HG03575 (cell line): ENCODE measurements at regions not wholly inside any gene's neighbourhood (a gene's known extent, or its start where the extent isn't known, plus 50 kb on each side); places are given as distances from the start of the nearest gene placed in this dataset.
"Not testable (repeated sequence)": the region's sequence is repeated elsewhere in the genome, so short reads cannot be mapped to it uniquely, and the experiment has no call there.

ENCODE experiments used
- ATAC-seq: cut with Tn5 transposase; IDR thresholded peaks from one replicate; pipeline ENCODE4 v1.9.1; 2021; ENCODE audit not compliant: unreplicated experiment, insufficient number of reproducible peaks, low FRiP score; ENCODE audit errors: extremely low read depth

DNA sequence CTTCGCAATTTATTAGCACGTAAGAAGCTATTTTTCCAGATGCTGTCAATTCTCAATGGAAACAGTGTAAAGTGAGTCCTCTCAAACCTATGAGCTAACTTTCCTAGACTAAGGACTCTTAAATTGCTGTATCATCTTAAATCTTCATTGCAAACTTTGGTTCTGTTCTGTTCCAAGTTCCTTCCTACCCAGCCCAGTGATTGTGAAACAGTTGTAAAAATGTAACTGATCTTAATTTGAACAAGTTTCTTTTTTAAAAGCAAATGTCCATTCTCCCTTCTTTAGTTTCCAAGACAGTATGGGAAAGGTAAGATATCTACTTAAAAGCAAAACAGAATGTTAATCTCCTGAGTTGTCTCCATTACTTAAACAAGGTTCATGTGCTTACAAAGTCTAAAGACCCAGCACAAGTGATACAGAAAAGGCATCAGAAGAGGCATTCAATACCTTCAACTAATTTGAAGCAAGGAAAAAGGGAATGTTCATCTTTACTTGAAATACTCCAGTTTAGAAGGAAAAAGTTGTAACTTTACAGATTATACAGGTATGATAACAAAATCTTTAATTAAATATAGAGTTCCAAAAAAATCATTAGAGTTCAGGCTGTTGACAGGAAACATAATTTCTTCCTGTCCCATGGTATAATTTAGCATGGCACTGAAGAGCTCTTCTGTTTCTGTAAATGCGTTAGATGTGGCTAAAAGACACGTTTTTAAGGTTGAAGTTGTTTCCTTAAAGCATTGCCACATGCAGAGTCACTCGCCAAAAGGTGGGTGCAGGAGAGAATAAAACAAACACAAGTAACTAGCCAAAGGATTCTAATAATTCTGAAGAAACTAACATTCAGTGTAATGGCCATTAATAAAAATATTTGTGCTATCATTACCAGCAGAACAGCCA, 101.5 kb upstream of the USP15 start:
- no peak for ATAC-seq

DNA sequence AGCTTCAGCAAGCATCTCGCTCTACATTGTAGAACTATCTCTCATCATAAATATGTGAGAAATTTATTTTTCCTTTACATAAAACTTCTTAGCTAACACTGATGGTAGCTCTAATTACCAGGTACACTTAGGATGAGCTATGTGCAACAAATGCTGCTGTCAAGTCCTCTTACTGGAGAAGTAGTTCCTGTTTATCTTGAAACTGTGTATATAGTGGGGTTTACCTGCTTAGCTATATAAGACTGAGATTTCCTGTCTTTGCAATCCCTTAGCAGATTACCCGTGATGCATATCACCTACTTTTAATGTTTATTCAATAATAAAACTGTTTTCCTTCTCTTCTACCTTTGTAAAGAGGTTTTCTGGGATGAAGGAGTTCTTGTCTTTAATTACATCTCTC, 98.0 kb upstream of the USP15 start:
- ATAC-seq, result no peak

DNA sequence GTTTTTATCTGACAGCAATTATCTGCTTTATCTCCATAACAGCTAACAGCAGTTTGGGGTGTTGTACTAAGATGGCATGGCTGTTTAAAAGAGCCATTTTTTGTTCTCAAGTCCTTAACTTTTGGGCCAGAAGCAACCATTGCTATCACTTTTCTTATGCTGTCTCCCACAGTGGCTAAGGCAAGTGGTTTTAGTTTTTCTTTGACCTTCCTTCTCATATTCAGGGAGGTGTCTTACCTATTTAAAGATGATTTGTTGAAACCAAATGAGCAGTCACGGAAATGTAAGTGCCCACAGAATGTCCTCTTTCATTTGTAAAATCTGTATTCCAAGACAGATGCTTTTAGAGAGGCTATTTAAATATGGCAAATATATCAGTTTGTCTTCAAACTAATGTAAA, 96.8 kb upstream of the USP15 start:
- no peak for ATAC-seq

DNA sequence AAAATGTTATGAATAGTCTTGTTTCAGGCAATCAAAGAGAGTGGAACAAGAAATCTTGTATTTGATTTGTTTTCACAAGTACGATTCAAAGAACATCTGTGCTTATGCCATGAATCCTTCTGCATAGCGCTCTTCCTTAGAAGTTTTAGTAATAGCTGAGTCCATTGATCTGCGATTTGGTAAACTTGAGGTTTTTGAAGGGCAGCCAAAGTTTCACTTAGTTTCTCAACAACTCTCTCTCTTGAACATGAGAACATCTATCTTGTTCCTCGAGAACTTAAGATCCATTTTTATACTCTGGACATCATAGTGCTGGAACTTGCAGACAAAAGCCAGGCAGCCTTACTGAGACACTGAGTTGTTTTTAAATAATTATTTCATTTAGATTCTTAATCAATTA, 96.2 kb upstream of the USP15 start:
- ATAC-seq, result no peak

DNA sequence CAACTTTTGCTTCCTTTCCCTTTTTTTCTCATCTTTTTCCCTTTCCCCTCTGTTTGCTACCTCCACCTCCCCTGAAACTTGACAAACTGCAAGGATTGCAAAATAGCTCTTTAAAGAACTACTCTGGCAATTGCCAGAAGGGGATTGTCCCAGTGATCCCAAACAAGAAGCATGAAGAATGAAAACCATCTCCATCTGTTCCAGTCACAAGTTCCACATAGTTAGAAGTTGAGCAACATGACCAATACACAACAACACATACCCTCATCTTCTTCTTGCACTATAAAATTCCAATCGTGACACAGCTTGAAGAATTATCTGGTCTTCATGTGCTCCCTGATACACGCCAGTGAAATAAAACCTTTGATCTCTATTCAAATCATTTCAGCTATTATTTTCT, 93.7 kb upstream of the USP15 start:
- ATAC-seq, result no peak

DNA sequence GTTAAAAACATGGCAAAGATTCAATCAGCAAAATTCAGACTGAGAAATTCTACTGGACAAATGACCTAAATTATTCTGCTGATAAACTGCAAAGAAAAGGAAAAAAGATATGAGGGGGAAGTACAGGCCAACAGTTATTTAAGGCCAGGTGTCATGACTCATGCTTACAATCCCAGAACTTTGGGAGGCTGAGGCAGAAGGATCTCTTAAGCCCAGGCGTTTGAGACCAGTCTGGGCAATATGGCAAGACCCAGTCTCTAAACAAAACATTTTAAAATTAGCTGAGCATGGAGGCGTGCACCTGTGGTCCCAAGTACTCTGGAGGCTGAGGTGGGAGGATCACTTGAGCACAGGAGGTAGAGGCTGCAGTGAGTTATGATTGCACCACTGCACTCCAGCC, 91.8 kb upstream of the USP15 start:
- no peak for ATAC-seq

DNA sequence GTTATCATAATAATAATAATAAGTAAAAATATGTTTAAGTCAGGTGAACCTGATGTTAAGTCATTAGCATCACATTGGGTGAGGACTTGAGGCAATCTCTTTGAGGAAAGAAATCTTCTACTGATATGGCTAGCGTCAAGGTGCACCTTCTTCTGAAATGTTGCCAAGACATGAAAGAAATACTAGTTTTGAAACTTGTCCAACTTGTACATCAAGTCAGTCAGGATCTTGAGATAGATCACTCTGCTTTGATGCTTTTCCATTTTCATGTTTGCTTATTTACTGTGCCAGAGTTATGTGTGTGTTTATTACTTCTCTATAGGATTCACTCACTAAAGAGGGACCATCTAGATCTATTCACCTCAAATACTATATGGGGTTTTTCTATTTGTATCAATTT, 90.0 kb upstream of the USP15 start:
- no peak for ATAC-seq

DNA sequence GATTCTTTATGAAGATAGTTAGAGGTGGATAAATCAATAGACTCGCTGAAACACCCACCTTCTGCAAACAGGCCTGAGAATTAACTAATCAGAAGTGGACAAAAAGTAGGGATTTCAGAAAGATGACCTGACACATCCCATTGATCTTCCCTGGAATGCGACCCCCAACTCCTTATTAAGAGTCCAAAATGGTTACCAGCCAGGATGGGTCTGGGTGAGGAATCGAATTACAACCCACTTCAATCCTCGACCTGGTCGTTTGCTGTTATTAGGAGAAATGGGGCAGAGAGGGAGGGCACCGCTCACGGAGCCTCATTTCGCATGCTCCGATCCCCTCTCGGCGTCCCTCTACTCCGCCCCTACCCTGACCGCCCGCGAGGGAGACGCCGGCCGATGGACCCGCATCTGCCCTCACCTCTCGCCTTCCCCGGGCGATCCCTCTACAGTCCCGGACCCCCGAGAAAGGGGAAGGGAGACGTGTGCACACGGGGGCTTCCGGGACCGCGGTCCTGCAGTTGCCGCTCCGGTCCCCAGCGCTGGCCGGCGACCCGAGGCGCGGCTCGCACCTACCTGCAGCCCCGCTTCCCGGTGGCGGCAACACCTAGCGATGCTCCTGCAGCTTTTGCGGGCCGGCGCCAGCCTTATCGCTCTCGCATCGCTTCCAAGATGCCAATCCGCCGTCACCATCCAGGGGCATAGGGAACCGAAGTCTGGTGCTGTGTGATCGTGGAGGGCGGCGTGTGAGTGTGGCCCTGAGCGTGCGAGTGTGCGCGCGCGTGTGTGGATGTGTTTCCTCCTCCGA, 69.3 kb upstream of the USP15 start:
- no peak for ATAC-seq

DNA sequence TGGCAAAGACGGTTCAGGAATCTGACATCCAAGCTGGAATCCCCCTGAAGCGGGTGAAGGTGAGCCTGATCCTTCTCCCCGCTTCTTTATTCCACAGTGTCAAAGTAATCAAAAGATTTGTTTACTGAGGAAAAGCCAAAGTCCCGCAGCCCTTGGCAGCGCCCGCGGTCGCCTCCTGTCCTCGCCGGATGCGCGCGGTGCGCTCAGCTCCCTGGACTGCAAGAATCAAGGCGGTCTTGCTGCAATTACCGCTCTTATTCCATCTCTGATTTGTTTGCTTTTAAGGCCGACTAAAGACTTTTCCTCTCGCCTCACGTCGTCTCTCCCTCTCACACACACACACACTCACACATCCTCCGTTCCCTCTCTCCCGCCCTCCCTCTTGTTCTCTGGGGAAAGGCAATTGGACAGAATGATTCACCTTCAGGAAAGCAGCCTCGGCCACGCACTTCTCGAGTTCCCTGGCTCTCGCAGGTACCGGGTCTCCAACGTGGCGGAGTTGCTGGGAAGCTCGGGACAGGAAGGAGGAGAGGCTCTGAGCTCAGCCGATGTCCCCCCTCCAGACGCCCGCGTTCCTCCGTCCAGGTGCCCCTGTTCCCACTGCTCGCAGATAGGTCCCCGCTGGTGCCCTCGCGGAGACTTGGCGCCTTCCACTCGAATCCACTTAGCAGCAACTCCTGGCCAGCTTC, 68.6 kb upstream of the USP15 start:
- no peak for ATAC-seq

DNA sequence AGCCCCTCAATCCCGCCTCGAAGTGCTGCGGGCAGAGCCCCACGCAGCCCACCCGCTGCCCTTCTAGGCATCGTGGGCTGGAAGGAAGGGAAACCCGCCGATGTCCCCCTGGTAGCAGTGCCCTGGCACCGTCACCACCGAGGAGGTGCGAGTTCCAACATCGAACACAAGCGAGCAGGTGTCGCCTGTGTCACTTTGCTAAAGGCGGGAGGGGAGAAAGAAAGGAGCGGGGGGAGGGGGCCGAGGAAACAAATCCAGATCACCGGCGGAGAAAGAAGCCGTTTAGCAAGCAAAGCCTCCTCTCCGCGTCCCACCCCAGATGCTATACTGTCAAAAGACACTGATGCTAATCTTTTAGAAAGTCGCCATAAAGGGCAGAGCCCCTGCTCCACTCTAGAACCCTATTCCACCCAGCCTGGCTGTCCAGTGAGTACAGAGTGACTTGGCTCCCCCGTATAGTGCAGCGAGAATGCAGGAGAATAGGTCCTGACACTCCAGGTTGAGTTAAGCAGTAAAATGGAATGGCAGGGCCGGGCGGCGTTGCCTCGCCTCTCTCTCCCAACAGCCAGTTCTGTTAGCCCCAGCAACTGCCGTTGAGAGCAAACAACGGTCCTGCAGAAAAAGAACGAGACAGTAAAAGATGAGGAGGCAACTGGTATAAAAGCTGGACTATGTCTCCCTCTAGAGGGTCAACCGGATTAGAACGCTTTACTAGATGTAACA, 67.9 kb upstream of the USP15 start:
- peak; percentile 88 for ATAC-seq

DNA sequence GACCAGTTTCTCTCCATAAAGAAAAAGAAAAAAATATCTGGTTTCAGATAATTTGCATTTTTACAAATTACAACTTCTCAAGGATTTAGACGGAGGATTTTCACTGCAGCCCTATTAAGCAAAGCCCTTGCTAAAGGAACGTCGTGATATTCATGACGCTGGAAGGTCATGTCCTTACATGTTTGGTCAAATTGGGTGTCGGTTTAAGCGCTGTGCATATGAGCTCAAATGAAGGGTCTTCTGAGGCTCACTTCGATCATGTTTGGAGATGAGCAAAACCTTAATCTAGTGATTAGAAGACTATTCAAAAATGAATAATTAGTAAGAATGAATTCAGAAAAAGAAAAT, 67.3 kb upstream of the USP15 start:
- peak; percentile 13 for ATAC-seq

DNA sequence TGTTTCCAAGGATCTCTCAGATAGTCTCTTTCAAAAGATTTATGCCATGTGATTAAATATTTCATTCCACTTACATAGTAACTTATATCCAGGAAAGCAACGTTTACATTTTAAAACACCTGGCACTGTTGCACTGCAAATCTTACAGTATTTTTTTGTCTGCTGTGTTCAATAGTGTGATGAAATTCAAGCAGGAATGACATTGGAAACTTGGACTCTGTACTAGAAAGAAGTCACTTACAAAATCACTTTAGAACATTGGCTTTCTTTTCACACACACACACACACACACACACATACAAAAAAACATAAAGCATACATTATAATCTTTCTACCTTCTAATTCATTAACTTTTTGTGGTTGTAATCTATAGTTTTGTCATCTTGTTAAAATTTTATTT, 66.2 kb upstream of the USP15 start:
- ATAC-seq, result no peak

DNA sequence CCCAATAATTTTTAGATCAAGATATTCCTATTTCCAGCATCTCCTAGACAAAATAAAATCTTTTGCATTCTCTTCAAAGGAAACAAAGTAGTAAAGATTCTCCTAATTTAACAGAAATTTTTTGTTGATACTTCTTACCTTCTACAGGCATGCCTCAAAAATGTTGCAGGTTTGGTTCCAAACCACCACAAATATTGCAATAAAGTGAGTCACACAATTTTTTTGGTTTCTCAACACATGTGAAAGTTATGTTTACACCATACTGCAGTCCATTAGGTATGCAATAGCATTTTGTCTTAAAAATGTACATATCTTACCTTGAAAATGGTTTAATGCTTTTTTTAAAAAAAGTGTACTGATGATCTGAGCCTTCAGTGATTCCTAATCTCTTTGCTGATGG, 65.6 kb upstream of the USP15 start:
- ATAC-seq, result no peak

DNA sequence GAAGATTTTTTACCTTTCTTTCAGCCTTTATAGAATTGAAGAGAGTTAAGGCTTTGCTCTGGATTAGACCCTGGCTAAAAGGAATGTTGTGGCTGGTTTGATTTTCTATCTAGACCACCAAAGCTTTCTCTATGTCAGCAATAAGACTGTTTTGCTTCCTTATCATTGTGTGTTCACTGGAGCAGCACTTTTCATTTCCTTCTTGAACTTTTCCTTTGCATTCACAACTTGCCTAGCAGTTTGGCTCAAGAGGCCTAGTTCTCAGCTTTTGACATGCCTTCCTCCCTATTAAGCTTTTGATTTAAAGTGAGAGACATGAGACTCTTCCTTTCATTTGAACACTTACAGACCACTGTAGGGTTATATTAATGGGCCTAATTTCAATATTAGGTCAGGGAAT, 64.1 kb upstream of the USP15 start:
- ATAC-seq, result no peak

DNA sequence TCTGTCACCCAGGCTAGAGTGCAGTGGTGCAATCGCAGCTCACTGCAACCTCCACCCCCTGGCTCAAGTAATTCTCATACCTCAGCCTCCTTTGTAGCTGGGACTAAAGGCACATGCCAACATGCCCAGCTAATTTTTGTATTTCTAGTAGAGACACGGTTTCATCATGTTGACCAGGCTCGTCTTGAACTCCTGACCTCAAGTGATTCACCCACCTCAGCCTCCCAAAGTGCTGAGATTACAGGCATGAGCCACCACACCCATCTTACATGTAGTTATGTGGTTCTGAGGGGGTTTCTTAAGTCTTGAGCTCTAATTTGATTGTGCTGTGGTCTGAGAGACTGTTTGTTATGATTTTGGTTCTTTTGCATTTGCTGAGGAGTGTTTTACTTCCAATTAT, 57.3 kb upstream of the USP15 start:
- ATAC-seq, result not testable (repeated sequence)

DNA sequence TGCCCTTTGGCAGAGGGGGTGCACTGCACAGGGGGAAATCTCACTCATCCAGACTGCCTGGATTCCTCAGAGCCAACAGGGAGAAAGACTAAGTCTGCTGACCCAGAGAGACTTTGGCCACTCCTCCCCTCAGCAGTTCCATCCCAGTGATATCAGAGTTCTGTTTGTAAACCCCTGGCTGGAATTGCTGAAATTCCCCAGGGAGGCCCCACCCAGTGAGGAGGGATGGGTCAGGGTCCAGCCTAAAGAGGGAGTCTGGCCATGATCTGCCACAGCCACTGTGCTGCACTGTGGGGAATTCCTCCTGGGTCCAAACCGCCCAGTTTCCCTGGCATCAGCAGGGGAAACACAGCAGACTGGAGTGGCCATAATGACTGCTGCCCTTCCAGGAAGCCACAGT, 54.9 kb upstream of the USP15 start:
- no peak for ATAC-seq

DNA sequence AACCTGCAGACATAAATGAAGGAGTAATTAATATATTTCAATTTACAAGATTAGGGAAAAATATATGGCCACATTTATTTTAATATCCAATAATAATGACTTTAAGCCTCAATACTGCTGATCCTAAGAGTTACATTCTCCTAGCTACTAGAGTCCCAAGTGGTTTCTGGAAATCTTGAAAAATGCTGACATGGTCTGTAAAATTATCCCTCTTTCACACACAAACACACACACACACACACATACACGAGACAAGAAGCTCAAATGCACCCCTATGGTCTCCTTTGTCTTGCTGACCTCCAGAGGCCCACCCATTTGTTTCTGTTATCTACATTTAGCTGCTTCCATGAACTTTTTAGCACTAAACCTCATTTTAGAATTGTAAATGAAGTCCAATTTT, 53.0 kb upstream of the USP15 start:
- no peak for ATAC-seq
